ENCODE measurements at regions not wholly inside any gene's neighbourhood (a gene's known extent, or its start where the extent isn't known, plus 50 kb on each side); places are given as distances from the start of the nearest gene placed in this dataset.
"Not testable (repeated sequence)": the region's sequence is repeated elsewhere in the genome, so short reads cannot be mapped to it uniquely, and the experiment has no call there.

- DNase-seq: not testable (repeated sequence)
Measured at GRCh38 chr1:228611707-228612106, 123.6 kb upstream of the RHOU start.

- not testable (repeated sequence) for DNase-seq
Measured at GRCh38 chr1:228622002-228622716, 113.1 kb upstream of the RHOU start.

- not testable (repeated sequence) for DNase-seq
Measured at GRCh38 chr1:228626481-228626880, 108.8 kb upstream of the RHOU start.

GRCh38 chr1:228632858-228633257, 102.4 kb upstream of the RHOU start:
- not testable (repeated sequence) for DNase-seq

- DNase-seq: peak; percentile 25 to 27
Measured at GRCh38 chr1:228635304-228635703, 100.0 kb upstream of the RHOU start.

- DNase-seq: not testable (repeated sequence)
Measured at GRCh38 chr1:228637529-228637928, 97.8 kb upstream of the RHOU start.

GRCh38 chr1:228646717-228647522, 88.4 kb upstream of the RHOU start:
- no peak for TF ChIP-seq GATA1 (IDR thresholded peaks at IDR 0.05; ENCODE audit: low read depth, low read length)
- TF ChIP-seq POLR2A (IDR thresholded peaks at IDR 0.05; ENCODE audit: low read length): no peak
- peak; percentile 24 to 39 for DNase-seq

- peak; percentile 33 to 37 for DNase-seq
- no peak for TF ChIP-seq GATA1 (IDR thresholded peaks at IDR 0.05; ENCODE audit: low read depth, low read length)
- no peak for TF ChIP-seq POLR2A (IDR thresholded peaks at IDR 0.05; ENCODE audit: low read length)
Measured at GRCh38 chr1:228647523-228648444, 87.5 kb upstream of the RHOU start.

GRCh38 chr1:228648647-228649383, 86.5 kb upstream of the RHOU start:
- no peak for TF ChIP-seq GATA1 (IDR thresholded peaks at IDR 0.05; ENCODE audit: low read depth, low read length)
- no peak for TF ChIP-seq POLR2A (IDR thresholded peaks at IDR 0.05; ENCODE audit: low read length)
- DNase-seq: no peak

GRCh38 chr1:228650141-228650540, 85.1 kb upstream of the RHOU start:
- peak; percentile 10 to 14 for DNase-seq

GRCh38 chr1:228650946-228651345, 84.3 kb upstream of the RHOU start:
- TF ChIP-seq POLR2A (IDR thresholded peaks at IDR 0.05; ENCODE audit: low read length) (no peak), GATA1 (IDR thresholded peaks at IDR 0.05; ENCODE audit: low read depth, low read length) (no peak)
- no peak for DNase-seq

More at GRCh38 chr1:228650141-228650540, 85.1 kb upstream of the RHOU start:
- TF ChIP-seq GATA1 (IDR thresholded peaks at IDR 0.05; ENCODE audit: low read depth, low read length): no peak
- no peak for TF ChIP-seq POLR2A (IDR thresholded peaks at IDR 0.05; ENCODE audit: low read length)

GRCh38 chr1:228652116-228652515, 83.2 kb upstream of the RHOU start:
- TF ChIP-seq POLR2A (IDR thresholded peaks at IDR 0.05; ENCODE audit: low read length) (no peak), GATA1 (IDR thresholded peaks at IDR 0.05; ENCODE audit: low read depth, low read length) (no peak)
- DNase-seq: no peak

GRCh38 chr1:228653057-228653456, 82.2 kb upstream of the RHOU start:
- not testable (repeated sequence) for DNase-seq

GRCh38 chr1:228653748-228654147, 81.5 kb upstream of the RHOU start:
- TF ChIP-seq POLR2A (IDR thresholded peaks at IDR 0.05; ENCODE audit: low read length) (no peak), GATA1 (IDR thresholded peaks at IDR 0.05; ENCODE audit: low read depth, low read length) (no peak)

More at GRCh38 chr1:228653748-228654147, 81.5 kb upstream of the RHOU start:
- no peak for DNase-seq
